GM23338 (cell line): ENCODE measurements at regions not wholly inside any gene's neighbourhood (a gene's known extent, or its start where the extent isn't known, plus 50 kb on each side); places are given as distances from the start of the nearest gene placed in this dataset.

Source experiments
- CREB1 ChIP-seq: fragments of 250-450 bp; sonication (Bioruptor Pico); IDR thresholded peaks from 2 replicates; pipeline ENCODE4 v1.5.0; 2020; ENCODE audit warnings: low read depth, mild to moderate bottlenecking, moderate library complexity
- EZH2 ChIP-seq: fragments of 200-600 bp; sonication (generic); IDR thresholded peaks from one replicate; pipeline ENCODE4 v1.8.0; 2017; ENCODE audit warnings: antibody characterized with exemption, mild to moderate bottlenecking, low read depth; ENCODE audit not compliant: unreplicated experiment
- EZH2phosphoT487 ChIP-seq: fragments of 200-600 bp; sonication (generic); IDR thresholded peaks from one replicate; pipeline ENCODE4 v1.8.1; 2018; ENCODE audit warnings: antibody characterized with exemption; ENCODE audit not compliant: unreplicated experiment
- NANOG ChIP-seq: IDR thresholded peaks from 2 replicates; pipeline ENCODE4 v1.6.1; 2016; ENCODE audit warnings: antibody characterized with exemption, borderline replicate concordance
- POLR2AphosphoS5 ChIP-seq: IDR thresholded peaks from 2 replicates; pipeline ENCODE4 v1.6.1; 2016; ENCODE audit warnings: antibody characterized with exemption, low read depth
- ZNF114 ChIP-seq: fragments of 250-450 bp; sonication (Bioruptor Pico); IDR thresholded peaks from 2 replicates; pipeline ENCODE4 v1.5.0; 2020; ENCODE audit warnings: mild to moderate bottlenecking, moderate library complexity
- TF ChIP-seq, protein P1 (sequence below), 2 experiments: fragments of 200-600 bp in 1 of 2; sonication (generic) in 1 of 2; conservative IDR thresholded peaks; 2 replicates each; pipeline versions ENCODE4 v1.5.1 to v1.6.1; 2016 to 2017; ENCODE audit warnings: antibody characterized with exemption in 2 of 2, low read depth in 2 of 2, mild to moderate bottlenecking in 2 of 2, moderate library complexity in 1 of 2
- TF ChIP-seq, protein P2 (sequence below): IDR thresholded peaks from one replicate; pipeline ENCODE4 v1.6.1; 2018; ENCODE audit warnings: antibody characterized with exemption; ENCODE audit not compliant: unreplicated experiment
- TF ChIP-seq, protein P3 (sequence below): fragments of 250-450 bp; sonication (Bioruptor Pico); IDR thresholded peaks from 2 replicates; pipeline ENCODE4 v1.5.0; 2020; ENCODE audit warnings: mild to moderate bottlenecking, moderate library complexity

DNA sequence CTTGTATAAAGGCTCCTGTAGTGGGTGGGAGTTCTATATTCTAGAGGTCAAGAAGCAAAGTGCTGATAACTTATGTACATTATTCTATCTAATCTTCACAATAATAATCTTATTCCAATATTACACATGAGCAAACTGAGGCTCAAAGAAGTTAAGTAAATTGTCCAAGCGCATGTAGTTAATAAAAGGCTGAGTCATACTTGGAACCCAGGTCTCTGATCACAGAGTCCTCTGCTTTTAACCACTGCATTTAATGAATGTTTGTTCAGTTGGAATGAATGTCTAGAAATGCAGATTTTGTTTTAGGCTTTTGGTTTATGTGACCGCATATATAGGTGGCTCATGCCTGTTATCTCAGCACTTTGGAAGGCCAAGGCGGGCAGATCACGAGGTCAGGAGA, 88.4 kb upstream of the PAQR3 start:
- TF ChIP-seq, protein P1, sequence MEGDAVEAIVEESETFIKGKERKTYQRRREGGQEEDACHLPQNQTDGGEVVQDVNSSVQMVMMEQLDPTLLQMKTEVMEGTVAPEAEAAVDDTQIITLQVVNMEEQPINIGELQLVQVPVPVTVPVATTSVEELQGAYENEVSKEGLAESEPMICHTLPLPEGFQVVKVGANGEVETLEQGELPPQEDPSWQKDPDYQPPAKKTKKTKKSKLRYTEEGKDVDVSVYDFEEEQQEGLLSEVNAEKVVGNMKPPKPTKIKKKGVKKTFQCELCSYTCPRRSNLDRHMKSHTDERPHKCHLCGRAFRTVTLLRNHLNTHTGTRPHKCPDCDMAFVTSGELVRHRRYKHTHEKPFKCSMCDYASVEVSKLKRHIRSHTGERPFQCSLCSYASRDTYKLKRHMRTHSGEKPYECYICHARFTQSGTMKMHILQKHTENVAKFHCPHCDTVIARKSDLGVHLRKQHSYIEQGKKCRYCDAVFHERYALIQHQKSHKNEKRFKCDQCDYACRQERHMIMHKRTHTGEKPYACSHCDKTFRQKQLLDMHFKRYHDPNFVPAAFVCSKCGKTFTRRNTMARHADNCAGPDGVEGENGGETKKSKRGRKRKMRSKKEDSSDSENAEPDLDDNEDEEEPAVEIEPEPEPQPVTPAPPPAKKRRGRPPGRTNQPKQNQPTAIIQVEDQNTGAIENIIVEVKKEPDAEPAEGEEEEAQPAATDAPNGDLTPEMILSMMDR (conservative IDR thresholded peaks at IDR 0.05; ENCODE audit: low read depth in 2 of 2) = no peak
- TF ChIP-seq EZH2 (no peak), EZH2phosphoT487 (no peak), POLR2AphosphoS5 (no peak), CREB1 (CRISPR knock-in tag) (no peak), NANOG (no peak), ZNF114 (CRISPR knock-in tag) (no peak)
- TF ChIP-seq, protein P2, sequence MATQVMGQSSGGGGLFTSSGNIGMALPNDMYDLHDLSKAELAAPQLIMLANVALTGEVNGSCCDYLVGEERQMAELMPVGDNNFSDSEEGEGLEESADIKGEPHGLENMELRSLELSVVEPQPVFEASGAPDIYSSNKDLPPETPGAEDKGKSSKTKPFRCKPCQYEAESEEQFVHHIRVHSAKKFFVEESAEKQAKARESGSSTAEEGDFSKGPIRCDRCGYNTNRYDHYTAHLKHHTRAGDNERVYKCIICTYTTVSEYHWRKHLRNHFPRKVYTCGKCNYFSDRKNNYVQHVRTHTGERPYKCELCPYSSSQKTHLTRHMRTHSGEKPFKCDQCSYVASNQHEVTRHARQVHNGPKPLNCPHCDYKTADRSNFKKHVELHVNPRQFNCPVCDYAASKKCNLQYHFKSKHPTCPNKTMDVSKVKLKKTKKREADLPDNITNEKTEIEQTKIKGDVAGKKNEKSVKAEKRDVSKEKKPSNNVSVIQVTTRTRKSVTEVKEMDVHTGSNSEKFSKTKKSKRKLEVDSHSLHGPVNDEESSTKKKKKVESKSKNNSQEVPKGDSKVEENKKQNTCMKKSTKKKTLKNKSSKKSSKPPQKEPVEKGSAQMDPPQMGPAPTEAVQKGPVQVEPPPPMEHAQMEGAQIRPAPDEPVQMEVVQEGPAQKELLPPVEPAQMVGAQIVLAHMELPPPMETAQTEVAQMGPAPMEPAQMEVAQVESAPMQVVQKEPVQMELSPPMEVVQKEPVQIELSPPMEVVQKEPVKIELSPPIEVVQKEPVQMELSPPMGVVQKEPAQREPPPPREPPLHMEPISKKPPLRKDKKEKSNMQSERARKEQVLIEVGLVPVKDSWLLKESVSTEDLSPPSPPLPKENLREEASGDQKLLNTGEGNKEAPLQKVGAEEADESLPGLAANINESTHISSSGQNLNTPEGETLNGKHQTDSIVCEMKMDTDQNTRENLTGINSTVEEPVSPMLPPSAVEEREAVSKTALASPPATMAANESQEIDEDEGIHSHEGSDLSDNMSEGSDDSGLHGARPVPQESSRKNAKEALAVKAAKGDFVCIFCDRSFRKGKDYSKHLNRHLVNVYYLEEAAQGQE = no peak
- TF ChIP-seq, protein P3, sequence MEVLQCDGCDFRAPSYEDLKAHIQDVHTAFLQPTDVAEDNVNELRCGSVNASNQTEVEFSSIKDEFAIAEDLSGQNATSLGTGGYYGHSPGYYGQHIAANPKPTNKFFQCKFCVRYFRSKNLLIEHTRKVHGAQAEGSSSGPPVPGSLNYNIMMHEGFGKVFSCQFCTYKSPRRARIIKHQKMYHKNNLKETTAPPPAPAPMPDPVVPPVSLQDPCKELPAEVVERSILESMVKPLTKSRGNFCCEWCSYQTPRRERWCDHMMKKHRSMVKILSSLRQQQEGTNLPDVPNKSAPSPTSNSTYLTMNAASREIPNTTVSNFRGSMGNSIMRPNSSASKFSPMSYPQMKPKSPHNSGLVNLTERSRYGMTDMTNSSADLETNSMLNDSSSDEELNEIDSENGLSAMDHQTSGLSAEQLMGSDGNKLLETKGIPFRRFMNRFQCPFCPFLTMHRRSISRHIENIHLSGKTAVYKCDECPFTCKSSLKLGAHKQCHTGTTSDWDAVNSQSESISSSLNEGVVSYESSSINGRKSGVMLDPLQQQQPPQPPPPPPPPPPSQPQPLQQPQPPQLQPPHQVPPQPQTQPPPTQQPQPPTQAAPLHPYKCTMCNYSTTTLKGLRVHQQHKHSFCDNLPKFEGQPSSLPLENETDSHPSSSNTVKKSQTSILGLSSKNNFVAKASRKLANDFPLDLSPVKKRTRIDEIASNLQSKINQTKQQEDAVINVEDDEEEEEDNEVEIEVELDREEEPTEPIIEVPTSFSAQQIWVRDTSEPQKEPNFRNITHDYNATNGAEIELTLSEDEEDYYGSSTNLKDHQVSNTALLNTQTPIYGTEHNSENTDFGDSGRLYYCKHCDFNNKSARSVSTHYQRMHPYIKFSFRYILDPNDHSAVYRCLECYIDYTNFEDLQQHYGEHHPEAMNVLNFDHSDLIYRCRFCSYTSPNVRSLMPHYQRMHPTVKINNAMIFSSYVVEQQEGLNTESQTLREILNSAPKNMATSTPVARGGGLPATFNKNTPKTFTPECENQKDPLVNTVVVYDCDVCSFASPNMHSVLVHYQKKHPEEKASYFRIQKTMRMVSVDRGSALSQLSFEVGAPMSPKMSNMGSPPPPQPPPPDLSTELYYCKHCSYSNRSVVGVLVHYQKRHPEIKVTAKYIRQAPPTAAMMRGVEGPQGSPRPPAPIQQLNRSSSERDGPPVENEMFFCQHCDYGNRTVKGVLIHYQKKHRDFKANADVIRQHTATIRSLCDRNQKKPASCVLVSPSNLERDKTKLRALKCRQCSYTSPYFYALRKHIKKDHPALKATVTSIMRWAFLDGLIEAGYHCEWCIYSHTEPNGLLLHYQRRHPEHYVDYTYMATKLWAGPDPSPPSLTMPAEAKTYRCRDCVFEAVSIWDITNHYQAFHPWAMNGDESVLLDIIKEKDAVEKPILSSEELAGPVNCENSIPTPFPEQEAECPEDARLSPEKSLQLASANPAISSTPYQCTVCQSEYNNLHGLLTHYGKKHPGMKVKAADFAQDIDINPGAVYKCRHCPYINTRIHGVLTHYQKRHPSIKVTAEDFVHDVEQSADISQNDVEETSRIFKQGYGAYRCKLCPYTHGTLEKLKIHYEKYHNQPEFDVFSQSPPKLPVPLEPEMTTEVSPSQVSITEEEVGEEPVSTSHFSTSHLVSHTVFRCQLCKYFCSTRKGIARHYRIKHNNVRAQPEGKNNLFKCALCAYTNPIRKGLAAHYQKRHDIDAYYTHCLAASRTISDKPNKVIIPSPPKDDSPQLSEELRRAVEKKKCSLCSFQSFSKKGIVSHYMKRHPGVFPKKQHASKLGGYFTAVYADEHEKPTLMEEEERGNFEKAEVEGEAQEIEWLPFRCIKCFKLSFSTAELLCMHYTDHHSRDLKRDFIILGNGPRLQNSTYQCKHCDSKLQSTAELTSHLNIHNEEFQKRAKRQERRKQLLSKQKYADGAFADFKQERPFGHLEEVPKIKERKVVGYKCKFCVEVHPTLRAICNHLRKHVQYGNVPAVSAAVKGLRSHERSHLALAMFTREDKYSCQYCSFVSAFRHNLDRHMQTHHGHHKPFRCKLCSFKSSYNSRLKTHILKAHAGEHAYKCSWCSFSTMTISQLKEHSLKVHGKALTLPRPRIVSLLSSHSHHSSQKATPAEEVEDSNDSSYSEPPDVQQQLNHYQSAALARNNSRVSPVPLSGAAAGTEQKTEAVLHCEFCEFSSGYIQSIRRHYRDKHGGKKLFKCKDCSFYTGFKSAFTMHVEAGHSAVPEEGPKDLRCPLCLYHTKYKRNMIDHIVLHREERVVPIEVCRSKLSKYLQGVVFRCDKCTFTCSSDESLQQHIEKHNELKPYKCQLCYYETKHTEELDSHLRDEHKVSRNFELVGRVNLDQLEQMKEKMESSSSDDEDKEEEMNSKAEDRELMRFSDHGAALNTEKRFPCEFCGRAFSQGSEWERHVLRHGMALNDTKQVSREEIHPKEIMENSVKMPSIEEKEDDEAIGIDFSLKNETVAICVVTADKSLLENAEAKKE (CRISPR knock-in tag) = no peak
